Iris pigment epithelial cell (primary cell): ENCODE measurements at regions not wholly inside any gene's neighbourhood (a gene's known extent, or its start where the extent isn't known, plus 50 kb on each side); places are given as distances from the start of the nearest gene placed in this dataset.
"Not testable (repeated sequence)": the region's sequence is repeated elsewhere in the genome, so short reads cannot be mapped to it uniquely, and the experiment has no call there.

Experiments
- DNase-seq: peaks from one replicate; pipeline ENCODE4 v3.0.0-alpha.2; 2011; ENCODE audit warnings: low read depth

- peak; percentile 47 for DNase-seq
These were observed 478.0 kb upstream of the KLF6 start for GRCh38 chr10:4262870-4263600.

DNA sequence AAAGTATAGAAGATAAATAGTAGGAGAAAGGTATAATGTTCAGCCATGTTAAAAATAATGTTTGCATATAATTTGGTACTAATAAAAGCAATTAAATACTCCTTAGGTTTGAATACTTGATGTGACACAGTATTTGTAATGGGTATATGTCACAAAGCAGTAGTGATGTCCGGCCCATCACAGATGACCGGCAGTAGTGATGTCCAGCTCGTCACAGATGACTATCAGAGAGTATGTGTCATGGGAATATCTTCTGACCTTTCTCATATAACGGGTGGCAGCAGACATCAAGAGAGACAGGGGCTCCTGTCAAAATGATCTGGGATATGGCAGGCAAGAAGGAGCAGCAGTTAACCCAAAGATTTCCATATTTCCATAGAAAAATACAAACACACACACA is 477.4 kb upstream of the KLF6 start:
- DNase-seq, result no peak

- DNase-seq, result peak; percentile 77
These were observed 475.6 kb upstream of the KLF6 start for GRCh38 chr10:4260483-4261124.

GRCh38 chr10:4257939-4258465 is 473.0 kb upstream of the KLF6 start:
- no peak for DNase-seq

DNA sequence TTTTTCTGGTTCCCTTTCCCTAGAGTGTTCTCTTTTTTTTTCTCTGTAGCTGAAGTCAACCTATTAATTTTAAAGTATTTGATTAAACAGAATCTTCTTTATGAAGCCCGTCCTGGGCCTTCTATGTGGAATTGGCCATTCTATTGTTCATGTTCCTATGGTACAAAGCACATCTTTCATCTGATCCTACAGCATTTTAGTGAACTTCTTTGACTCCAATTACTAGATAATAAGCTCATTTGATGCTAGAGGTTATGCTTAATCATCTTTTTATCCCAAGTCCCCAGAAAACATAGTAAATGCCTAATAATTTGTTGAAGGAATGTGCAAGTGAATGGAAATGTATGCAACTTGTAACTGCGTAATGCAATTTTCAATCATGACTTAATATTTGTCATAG is 472.0 kb upstream of the KLF6 start:
- no peak for DNase-seq

DNA sequence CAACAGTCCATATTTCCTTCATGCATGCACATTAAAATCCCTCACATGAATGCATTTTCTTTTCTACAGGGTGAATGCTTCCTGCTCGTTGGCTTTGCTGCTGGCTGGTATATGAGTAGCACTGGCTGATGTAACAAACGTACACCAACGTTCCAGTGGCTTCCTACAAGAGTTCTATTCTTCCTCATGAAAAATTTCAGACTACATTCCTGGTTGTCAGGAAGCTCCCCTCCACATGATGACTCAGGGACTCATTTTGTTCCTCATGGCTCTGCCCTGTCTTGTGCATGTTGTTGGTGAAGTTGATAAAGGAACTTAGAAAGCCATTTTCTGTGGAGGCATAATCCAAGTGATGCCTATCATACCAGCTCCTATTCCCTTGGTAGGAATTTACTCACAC is 470.7 kb upstream of the KLF6 start:
- DNase-seq, result no peak

GRCh38 chr10:4254101-4254994 is 469.3 kb upstream of the KLF6 start:
- DNase-seq, result peak; percentile 97

DNA sequence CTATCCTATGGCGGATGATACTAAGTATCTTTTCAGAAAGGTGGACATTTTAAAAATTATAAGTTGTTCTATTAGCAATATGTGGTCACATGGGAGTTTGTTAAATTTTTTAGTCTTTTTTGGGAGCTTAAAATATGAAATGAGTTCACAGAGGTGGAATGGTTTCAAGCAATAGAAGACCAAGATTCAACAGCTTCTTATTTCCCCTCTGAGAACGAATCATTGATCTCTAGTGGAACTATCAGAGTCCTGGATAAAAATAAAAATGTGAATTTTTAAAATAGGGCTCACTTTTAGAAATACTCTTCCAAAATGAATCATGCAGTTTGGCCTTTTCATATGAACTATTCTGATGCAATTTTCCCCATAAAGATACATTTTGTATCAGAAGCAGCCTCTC is 467.7 kb upstream of the KLF6 start:
- DNase-seq, result no peak

DNA sequence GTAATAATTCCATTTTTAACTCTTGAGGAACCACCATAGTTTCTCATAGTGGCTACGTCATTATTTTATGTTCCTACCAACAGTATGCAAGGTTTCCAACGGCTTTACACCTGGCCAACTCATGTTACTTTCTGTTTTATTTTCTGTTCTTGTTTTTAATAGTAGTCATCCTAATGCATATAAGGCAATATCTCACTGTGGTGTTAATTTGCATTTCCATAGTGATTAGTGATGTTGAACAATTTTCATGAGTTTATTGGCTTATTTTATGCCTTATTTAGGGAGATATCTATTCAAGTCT is 465.5 kb upstream of the KLF6 start:
- no peak for DNase-seq

- no peak for DNase-seq
These were observed 465.0 kb upstream of the KLF6 start for GRCh38 chr10:4249841-4250586.

DNA sequence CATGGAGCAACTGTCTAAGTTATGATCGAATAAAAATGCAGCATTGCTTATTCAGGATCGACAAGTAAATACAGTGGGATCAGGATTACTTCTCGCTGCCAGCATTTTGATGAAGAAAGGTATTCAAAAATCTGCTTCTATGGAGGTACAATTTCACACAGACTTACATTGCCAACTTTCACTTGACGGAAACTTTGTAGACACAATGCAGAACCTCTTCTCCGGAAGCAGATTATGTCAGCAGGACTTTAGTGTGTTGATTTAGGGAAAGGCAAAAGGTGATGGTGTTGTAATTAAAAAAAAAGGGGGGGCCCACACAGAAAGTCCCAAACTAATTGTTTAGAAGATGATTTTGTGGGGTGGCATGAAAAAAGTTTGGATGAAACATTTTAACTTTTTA is 462.4 kb upstream of the KLF6 start:
- DNase-seq, result no peak

GRCh38 chr10:4246881-4247358 is 461.9 kb upstream of the KLF6 start:
- DNase-seq, result peak; percentile 94

GRCh38 chr10:4243651-4244050 is 458.6 kb upstream of the KLF6 start:
- DNase-seq, result peak; percentile 99

- DNase-seq, result no peak
These were observed 458.2 kb upstream of the KLF6 start for GRCh38 chr10:4243169-4243568.

DNA sequence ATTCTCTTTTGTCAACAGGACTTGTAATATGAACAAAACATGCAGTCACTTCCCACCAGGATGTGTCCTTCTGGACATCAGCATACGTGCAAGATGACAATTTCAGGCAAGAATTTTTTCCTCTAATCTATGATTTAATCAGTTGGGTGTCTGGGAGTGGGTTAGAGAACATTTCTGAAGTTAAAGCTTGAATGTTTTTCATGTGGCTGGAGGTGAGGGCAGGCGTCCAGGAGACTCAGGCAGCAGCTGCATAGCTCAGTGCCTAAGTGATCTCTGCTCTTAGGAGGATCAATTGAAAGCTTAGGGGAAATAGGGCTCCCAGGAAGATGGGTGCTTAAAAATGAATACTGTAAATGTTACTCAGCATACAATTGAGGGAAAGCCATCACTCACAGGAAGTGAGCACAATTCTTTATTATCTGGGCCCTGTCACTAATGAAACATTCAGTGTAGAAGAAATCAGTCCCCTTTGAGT is 457.6 kb upstream of the KLF6 start:
- peak; percentile 95 for DNase-seq

- DNase-seq, result peak; percentile 100
These were observed 456.8 kb upstream of the KLF6 start for GRCh38 chr10:4241724-4242345.

GRCh38 chr10:4240608-4241197 is 455.7 kb upstream of the KLF6 start:
- peak; percentile 72 for DNase-seq

GRCh38 chr10:4239186-4239585 is 454.2 kb upstream of the KLF6 start:
- no peak for DNase-seq

DNA sequence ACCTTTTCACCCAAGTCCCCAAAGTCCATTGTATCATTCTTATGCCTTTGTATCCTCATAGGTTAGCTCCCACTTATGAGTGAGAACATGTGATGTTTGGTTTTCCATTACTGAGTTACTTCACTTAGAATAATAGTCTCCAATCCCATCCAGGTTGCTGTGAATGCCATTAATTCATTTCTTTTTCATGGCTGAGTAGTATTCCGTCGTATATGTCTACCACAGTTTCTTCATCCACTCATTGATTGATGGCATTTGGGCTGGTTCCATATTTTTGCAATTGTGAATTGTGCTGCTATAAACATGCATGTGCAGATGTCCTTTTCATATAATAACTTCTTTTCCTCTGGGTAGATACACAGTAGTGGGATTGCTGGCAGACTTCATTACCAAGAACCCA is 451.9 kb upstream of the KLF6 start:
- DNase-seq, result not testable (repeated sequence)

- peak; percentile 75 for DNase-seq
These were observed 449.7 kb upstream of the KLF6 start for GRCh38 chr10:4234661-4235060.

GRCh38 chr10:4231439-4231838 is 446.4 kb upstream of the KLF6 start:
- no peak for DNase-seq
